ENCODE measurements at regions not wholly inside any gene's neighbourhood (a gene's known extent, or its start where the extent isn't known, plus 50 kb on each side); places are given as distances from the start of the nearest gene placed in this dataset.
A peak's percentile ranks its signal among the peaks of the same experiment; 100 is the strongest.

- H3K9ac ChIP-seq (ENCODE audit: insufficient read depth in 1 of 2, low read depth in 2 of 2, low read length in 2 of 2) = no peak overlapping the region
- no peaks in the 10 kb centered on the region for H3K9me1 ChIP-seq (ENCODE audit: control insufficient read depth, insufficient read depth, low read length)
- FAIRE-seq = peak; percentile 74
- no peaks in the 10 kb centered on the region for H4K20me1 ChIP-seq (replicated peaks; ENCODE audit: control insufficient read depth, insufficient read depth, low read length)
- intact Hi-C loops (cut with micrococcal nuclease) = loop anchor here (5.0 kb wide), 1 partner anchor 96 kb away; no protein-coding TSS in a partner anchor
- no peaks in the 10 kb centered on the region for H3K27me3 ChIP-seq (ENCODE audit: control insufficient read depth in 2 of 2, insufficient read depth in 2 of 2, low read length in 2 of 2)
- H3K36me3 ChIP-seq (ENCODE audit: control insufficient read depth, insufficient read depth, low read length) = no peaks in the 10 kb centered on the region
- ChIA-PET POLR2A (interaction anchor here (0.9 to 1.2 kb wide), 2 partner anchors 12 to 19 kb away, joined by 3 read pairs; no protein-coding TSS in a partner anchor), CTCF (ENCODE audit: low intra/inter-chr PET ratio) (no interaction called here)
- DNase-seq (ENCODE audit: extremely low read depth in 1 of 4, low spot score in 3 of 4) = peak; percentile 55 to 66 (median 61)
- H3K9me3 ChIP-seq (replicated peaks; ENCODE audit: control insufficient read depth, insufficient read depth, low read depth, low read length) = no peaks in the 10 kb centered on the region
- WGBS (ENCODE audit: insufficient coverage, low coverage, missing lambda C conversion rate) = 10% methylated on average over 8 of the region's 8 CpGs
- no peaks in the 10 kb centered on the region for H3K4me1 ChIP-seq (replicated peaks in 1 of 2; ENCODE audit: control insufficient read depth in 2 of 2, insufficient read depth in 2 of 2, low read length in 2 of 2)
- in situ Hi-C loops (cut with MboI) = no loop called here
- H2AFZ ChIP-seq (ENCODE audit: low read depth, low read length) = no peak overlapping the region
- H3K4me3 ChIP-seq = no peak overlapping the region
- H3K27ac ChIP-seq (ENCODE audit: extremely low read depth, low read depth, low read length) = no peak overlapping the region
- no peaks in the 10 kb centered on the region for H3K79me2 ChIP-seq (ENCODE audit: control insufficient read depth, insufficient read depth, low read length)
- no peak overlapping the region for H3K4me2 ChIP-seq (ENCODE audit: insufficient read depth, low read length)
- BruUV-seq (replicated peaks) = no TSS peak
- ATAC-seq = peak; percentile 88
- TF ChIP-seq, protein P1, sequence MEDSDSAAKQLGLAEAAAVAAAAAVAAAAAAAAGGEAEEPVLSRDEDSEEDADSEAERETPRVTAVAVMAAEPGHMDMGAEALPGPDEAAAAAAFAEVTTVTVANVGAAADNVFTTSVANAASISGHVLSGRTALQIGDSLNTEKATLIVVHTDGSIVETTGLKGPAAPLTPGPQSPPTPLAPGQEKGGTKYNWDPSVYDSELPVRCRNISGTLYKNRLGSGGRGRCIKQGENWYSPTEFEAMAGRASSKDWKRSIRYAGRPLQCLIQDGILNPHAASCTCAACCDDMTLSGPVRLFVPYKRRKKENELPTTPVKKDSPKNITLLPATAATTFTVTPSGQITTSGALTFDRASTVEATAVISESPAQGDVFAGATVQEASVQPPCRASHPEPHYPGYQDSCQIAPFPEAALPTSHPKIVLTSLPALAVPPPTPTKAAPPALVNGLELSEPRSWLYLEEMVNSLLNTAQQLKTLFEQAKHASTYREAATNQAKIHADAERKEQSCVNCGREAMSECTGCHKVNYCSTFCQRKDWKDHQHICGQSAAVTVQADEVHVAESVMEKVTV (CRISPR knock-in tag; IDR thresholded peaks at IDR 0.05) = 0 out of 2 replicates have a peak, but pooled peaks have one; percentile 42
- TF ChIP-seq ZFP36 (IDR thresholded peaks at IDR 0.05; ENCODE audit: low read depth, low read length, partially characterized antibody) (no peak), NR1H2 (CRISPR knock-in tag; IDR thresholded peaks at IDR 0.05) (no peak), SIN3A (IDR thresholded peaks at IDR 0.05; ENCODE audit: borderline replicate concordance in 2 of 2, control insufficient read depth in 1 of 2, low read depth in 2 of 2, low read length in 2 of 2) (no peak), RAD21 (CRISPR knock-in tag; conservative IDR thresholded peaks at IDR 0.05 in 1 of 2, IDR thresholded peaks at IDR 0.05 in 1 of 2) (peak; percentile 51 to 53), NONO (IDR thresholded peaks at IDR 0.05; ENCODE audit: low read depth in 2 of 2, low read length in 1 of 2) (no peak), SMC3 (conservative IDR thresholded peaks at IDR 0.05; ENCODE audit: insufficient read depth, low read depth, low read length) (peak; percentile 47), SMAD4 (CRISPR knock-in tag; conservative IDR thresholded peaks at IDR 0.05) (no peak), ZNF3 (CRISPR knock-in tag; IDR thresholded peaks at IDR 0.05) (no peak), ZC3H8 (IDR thresholded peaks at IDR 0.05) (no peak), CEBPG (CRISPR knock-in tag; IDR thresholded peaks at IDR 0.05) (no peak), CEBPG (tag; conservative IDR thresholded peaks at IDR 0.05 in 1 of 2, IDR thresholded peaks at IDR 0.05 in 1 of 2) (no peak), CC2D1A (IDR thresholded peaks at IDR 0.05) (no peak), VEZF1 (CRISPR knock-in tag; IDR thresholded peaks at IDR 0.05) (peak; percentile 82), MAZ (CRISPR knock-in tag; conservative IDR thresholded peaks at IDR 0.05 in 1 of 2, IDR thresholded peaks at IDR 0.05 in 1 of 2) (peak in 1 of 2 experiments; percentile 64; a peak in 1 of 4 replicates)
- TF ChIP-seq, protein P2, sequence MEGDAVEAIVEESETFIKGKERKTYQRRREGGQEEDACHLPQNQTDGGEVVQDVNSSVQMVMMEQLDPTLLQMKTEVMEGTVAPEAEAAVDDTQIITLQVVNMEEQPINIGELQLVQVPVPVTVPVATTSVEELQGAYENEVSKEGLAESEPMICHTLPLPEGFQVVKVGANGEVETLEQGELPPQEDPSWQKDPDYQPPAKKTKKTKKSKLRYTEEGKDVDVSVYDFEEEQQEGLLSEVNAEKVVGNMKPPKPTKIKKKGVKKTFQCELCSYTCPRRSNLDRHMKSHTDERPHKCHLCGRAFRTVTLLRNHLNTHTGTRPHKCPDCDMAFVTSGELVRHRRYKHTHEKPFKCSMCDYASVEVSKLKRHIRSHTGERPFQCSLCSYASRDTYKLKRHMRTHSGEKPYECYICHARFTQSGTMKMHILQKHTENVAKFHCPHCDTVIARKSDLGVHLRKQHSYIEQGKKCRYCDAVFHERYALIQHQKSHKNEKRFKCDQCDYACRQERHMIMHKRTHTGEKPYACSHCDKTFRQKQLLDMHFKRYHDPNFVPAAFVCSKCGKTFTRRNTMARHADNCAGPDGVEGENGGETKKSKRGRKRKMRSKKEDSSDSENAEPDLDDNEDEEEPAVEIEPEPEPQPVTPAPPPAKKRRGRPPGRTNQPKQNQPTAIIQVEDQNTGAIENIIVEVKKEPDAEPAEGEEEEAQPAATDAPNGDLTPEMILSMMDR (IDR thresholded peaks at IDR 0.05 in 2 of 3, conservative IDR thresholded peaks at IDR 0.05 in 1 of 3; ENCODE audit: insufficient read depth in 2 of 3, low read depth in 1 of 3, low read length in 3 of 3) = peak; percentile 60 to 76 (median 74)
These were observed 97.0 kb downstream of the DDIT4L start for GRCh38 chr4:100093091-100093866.

Measured in K562 (cell line).